T-helper 17 cell (primary cell): ENCODE measurements at regions not wholly inside any gene's neighbourhood (a gene's known extent, or its start where the extent isn't known, plus 50 kb on each side); places are given as distances from the start of the nearest gene placed in this dataset.

ENCODE experiments used
- ATAC-seq: fragments of 150-1000 bp; cut with Tn5 transposase; 2 replicates; pipeline ENCODE4 v1.10.0; 2021; ENCODE audit warnings: mild to moderate bottlenecking, moderate library complexity
- DNase-seq, 3 donors: peaks; one replicate each; pipeline versions ENCODE4 v3.0.0 to v3.0.0-alpha.2; 2020 to 2021
- H3K9me3 ChIP-seq: one replicate; pipeline ENCODE4 v1.7.0; 2013; ENCODE audit warnings: low read length, mild to moderate bottlenecking; ENCODE audit not compliant: control insufficient read depth, poor library complexity, severe bottlenecking
- H3K27ac Mint-ChIP-seq: one replicate; pipeline ENCODE4 v1.8.0; 2022; ENCODE audit warnings: mild to moderate bottlenecking, moderate library complexity, mixed read lengths
- H3K27me3 Mint-ChIP-seq: one replicate; pipeline ENCODE4 v1.8.0; 2022; ENCODE audit warnings: mixed read lengths
- H3K36me3 Mint-ChIP-seq: one replicate; pipeline ENCODE4 v1.8.0; 2022; ENCODE audit warnings: low read depth, mixed read lengths
- H3K4me1 Mint-ChIP-seq: one replicate; pipeline ENCODE4 v1.8.0; 2022; ENCODE audit warnings: mild to moderate bottlenecking, mixed read lengths
- H3K4me3 Mint-ChIP-seq: one replicate; pipeline ENCODE4 v1.8.0; 2022; ENCODE audit warnings: mild to moderate bottlenecking, moderate library complexity, mixed read lengths

GRCh38 chr9:11805969-11806368 lies 887.2 kb upstream of the TYRP1 start:
- H3K27ac Mint-ChIP-seq: no peak overlapping the region
- H3K4me3 Mint-ChIP-seq: no peak overlapping the region
- no peak for ATAC-seq
- no peaks in the 10 kb centered on the region for H3K27me3 Mint-ChIP-seq
- H3K4me1 Mint-ChIP-seq: no peaks in the 10 kb centered on the region
- DNase-seq: no peak
- H3K9me3 ChIP-seq: no peaks in the 10 kb centered on the region
- H3K36me3 Mint-ChIP-seq: no peaks in the 10 kb centered on the region

DNA sequence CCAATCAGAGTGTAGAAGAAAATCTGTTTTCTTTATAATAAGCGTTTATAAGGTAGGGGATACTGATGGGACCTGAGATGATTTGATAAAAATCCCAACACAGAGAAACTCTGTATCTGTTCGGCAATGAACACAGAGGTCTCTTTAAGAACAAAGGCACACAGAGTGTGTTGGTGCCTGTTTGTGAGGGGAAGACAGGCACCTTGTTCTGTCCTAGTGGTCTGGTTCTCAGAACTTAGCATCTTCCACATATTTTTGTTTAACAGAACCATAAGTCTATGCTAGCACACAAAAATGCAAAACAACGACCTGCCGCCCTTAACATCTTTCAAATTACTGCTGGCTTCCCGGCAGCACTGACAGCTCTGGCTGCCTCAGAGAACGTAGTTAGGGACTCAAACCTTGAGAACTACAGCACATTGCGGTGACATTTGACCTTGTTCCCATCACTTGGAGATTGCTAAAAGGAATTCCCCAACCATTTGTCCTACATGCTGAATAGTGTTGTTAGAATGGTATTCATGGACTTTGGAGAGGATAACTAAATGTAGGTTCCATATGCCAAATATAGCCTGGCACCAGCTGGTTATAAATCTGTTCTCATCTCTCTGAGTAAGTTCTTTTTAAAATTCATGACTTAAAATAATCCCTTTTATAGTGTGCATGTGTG lies 871.7 kb upstream of the TYRP1 start:
- H3K4me1 Mint-ChIP-seq: no peaks in the 10 kb centered on the region
- H3K27me3 Mint-ChIP-seq: no peaks in the 10 kb centered on the region
- ATAC-seq: no peak
- DNase-seq: no peak
- no peaks in the 10 kb centered on the region for H3K36me3 Mint-ChIP-seq
- no peaks in the 10 kb centered on the region for H3K9me3 ChIP-seq
- no peak overlapping the region for H3K27ac Mint-ChIP-seq
- H3K4me3 Mint-ChIP-seq: no peak overlapping the region

- no peaks in the 10 kb centered on the region for H3K36me3 Mint-ChIP-seq
- no peaks in the 10 kb centered on the region for H3K9me3 ChIP-seq
- DNase-seq: no peak
- H3K4me3 Mint-ChIP-seq: no peak overlapping the region
- ATAC-seq: no peak
- no peaks in the 10 kb centered on the region for H3K27me3 Mint-ChIP-seq
- H3K27ac Mint-ChIP-seq: no peak overlapping the region
- no peaks in the 10 kb centered on the region for H3K4me1 Mint-ChIP-seq
These were observed 865.0 kb upstream of the TYRP1 start for GRCh38 chr9:11828201-11828600.

DNA sequence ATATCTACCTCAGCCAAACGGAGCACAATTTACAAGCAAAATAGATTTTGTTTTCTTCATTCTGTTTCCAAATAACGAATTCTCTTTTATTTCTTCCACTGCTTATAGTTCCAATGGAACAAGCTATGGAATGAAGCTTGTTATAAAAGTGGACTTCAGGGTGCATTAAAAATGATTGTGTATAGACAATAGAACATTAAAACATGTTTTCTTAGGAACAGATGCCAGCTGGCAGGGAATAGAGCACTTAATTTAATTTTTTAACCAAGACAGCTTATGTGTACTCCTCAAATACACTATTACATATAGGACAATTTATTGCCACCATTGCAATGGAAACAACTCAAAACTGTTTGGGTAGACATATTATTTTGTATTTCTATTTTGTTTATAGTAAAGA lies 860.1 kb upstream of the TYRP1 start:
- Mint-ChIP-seq H3K27me3 (no peaks in the 10 kb centered on the region), H3K36me3 (no peaks in the 10 kb centered on the region), H3K4me1 (no peaks in the 10 kb centered on the region), H3K4me3 (no peak overlapping the region), H3K27ac (no peak overlapping the region)
- H3K9me3 ChIP-seq: no peaks in the 10 kb centered on the region
- no peak for ATAC-seq
- no peak for DNase-seq

- Mint-ChIP-seq H3K27me3 (no peaks in the 10 kb centered on the region), H3K27ac (no peak overlapping the region), H3K4me1 (no peaks in the 10 kb centered on the region), H3K36me3 (no peaks in the 10 kb centered on the region), H3K4me3 (no peak overlapping the region)
- no peak for ATAC-seq
- no peak for DNase-seq
- no peaks in the 10 kb centered on the region for H3K9me3 ChIP-seq
These were observed 824.4 kb upstream of the TYRP1 start for GRCh38 chr9:11868795-11869194.

DNA sequence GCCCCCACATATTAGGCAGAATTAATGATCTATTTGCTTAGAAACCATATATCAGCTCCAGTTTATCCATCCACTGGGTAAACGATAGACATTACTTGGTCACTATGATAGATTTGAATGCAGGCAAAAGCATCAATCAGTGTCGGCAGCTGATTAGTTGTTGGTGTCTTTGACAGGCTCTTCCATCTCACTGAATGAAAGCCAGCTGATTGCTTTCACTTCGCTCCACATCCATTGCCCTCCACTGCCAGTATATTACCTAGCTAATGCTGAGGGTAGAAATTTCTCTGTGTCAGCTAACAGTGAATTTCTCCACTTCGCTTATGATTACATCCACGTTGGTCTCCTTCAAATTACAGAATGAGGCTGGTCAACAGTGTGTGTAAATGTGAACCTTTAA lies 821.3 kb upstream of the TYRP1 start:
- Mint-ChIP-seq H3K4me3 (no peak overlapping the region), H3K36me3 (no peaks in the 10 kb centered on the region), H3K4me1 (no peaks in the 10 kb centered on the region), H3K27me3 (no peaks in the 10 kb centered on the region), H3K27ac (no peak overlapping the region)
- no peak for ATAC-seq
- H3K9me3 ChIP-seq: no peaks in the 10 kb centered on the region
- DNase-seq: no peak

DNA sequence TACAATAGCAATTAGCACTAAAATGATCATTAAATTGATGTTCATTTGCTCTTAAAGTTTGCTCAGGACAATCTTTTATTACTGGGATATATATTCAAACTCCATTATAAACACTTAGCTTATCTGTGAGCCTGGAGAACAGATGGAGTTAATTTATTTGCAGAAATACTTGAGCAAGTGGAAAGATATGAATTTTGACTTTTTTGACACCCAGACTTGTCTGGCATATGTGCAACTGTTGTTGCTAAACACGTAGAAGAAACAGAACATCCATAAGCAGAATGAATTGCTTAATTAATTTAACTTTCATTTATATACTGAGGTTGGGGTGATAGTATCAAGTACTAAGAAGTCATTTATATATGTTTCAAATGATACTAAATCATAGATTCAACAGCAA lies 820.7 kb upstream of the TYRP1 start:
- H3K4me1 Mint-ChIP-seq: no peaks in the 10 kb centered on the region
- H3K27me3 Mint-ChIP-seq: no peaks in the 10 kb centered on the region
- ATAC-seq (no peak), DNase-seq (no peak)
- no peak overlapping the region for H3K4me3 Mint-ChIP-seq
- no peaks in the 10 kb centered on the region for H3K36me3 Mint-ChIP-seq
- no peaks in the 10 kb centered on the region for H3K9me3 ChIP-seq
- no peak overlapping the region for H3K27ac Mint-ChIP-seq

- no peak overlapping the region for H3K4me3 Mint-ChIP-seq
These were observed 818.8 kb upstream of the TYRP1 start for GRCh38 chr9:11874414-11874813.

GRCh38 chr9:11892401-11892800 lies 800.8 kb upstream of the TYRP1 start:
- ATAC-seq: no peak

More at GRCh38 chr9:11874414-11874813, 818.8 kb upstream of the TYRP1 start:
- H3K9me3 ChIP-seq: no peaks in the 10 kb centered on the region
- Mint-ChIP-seq H3K27ac (no peak overlapping the region), H3K36me3 (no peaks in the 10 kb centered on the region), H3K27me3 (no peaks in the 10 kb centered on the region), H3K4me1 (no peaks in the 10 kb centered on the region)
- DNase-seq (no peak), ATAC-seq (no peak)

DNA sequence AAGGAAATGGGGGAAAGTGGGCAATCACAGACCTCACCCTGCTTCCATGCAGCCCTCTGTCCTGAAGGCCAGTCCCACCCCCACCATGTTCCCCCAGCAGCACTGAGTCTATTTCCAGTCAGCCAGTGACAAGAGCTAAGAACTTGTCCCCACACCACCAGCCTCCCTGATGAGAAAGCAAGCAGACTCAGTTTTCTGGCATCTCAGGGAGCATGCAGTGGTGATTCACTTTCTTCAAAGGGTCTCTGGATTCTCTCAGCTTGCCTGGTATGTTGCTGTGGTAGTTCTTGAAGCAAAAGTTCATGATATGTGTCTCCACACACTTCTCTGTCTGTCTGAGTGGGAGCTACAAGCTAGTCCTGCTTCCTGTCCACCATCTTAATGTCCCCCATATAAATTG lies 799.9 kb upstream of the TYRP1 start:
- H3K9me3 ChIP-seq: peaks cover 2% of the 10 kb centered on the region
- H3K36me3 Mint-ChIP-seq: no peaks in the 10 kb centered on the region
- no peak for DNase-seq
- no peaks in the 10 kb centered on the region for H3K27me3 Mint-ChIP-seq
- no peak overlapping the region for H3K4me3 Mint-ChIP-seq
- ATAC-seq: no peak
- H3K27ac Mint-ChIP-seq: no peak overlapping the region
- H3K4me1 Mint-ChIP-seq: no peaks in the 10 kb centered on the region

More at GRCh38 chr9:11892401-11892800, 800.8 kb upstream of the TYRP1 start:
- no peaks in the 10 kb centered on the region for H3K4me1 Mint-ChIP-seq
- no peaks in the 10 kb centered on the region for H3K36me3 Mint-ChIP-seq
- H3K4me3 Mint-ChIP-seq: no peak overlapping the region
- no peak overlapping the region for H3K27ac Mint-ChIP-seq
- no peak for DNase-seq
- no peaks in the 10 kb centered on the region for H3K27me3 Mint-ChIP-seq
- H3K9me3 ChIP-seq: peaks cover 2% of the 10 kb centered on the region

- H3K9me3 ChIP-seq: peaks cover 2% of the 10 kb centered on the region
- ATAC-seq (no peak), DNase-seq (no peak)
- H3K4me1 Mint-ChIP-seq: no peaks in the 10 kb centered on the region
- no peak overlapping the region for H3K27ac Mint-ChIP-seq
- H3K36me3 Mint-ChIP-seq: no peaks in the 10 kb centered on the region
- no peaks in the 10 kb centered on the region for H3K27me3 Mint-ChIP-seq
- H3K4me3 Mint-ChIP-seq: no peak overlapping the region
These were observed 799.0 kb upstream of the TYRP1 start for GRCh38 chr9:11894136-11894535.

DNA sequence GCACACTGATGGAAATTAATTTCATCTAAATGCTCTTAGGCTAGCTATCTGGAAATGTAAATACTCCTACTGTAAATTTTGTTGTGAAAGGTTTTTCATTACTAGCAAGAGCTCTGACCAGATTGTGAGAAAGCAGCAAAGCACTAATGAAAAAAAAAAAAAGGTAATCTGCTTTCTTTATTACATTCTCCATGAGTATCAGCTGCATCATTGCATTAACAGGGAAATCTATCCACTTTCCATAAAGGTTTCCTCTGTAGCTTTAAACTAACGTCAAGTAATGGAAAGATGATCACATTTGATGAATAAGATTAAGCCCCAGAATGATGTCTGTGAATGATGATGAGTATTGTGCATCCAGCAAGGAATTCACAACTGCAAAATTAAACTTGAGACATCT lies 790.6 kb upstream of the TYRP1 start:
- Mint-ChIP-seq H3K27me3 (no peaks in the 10 kb centered on the region), H3K36me3 (no peaks in the 10 kb centered on the region), H3K4me1 (no peaks in the 10 kb centered on the region), H3K27ac (no peak overlapping the region), H3K4me3 (no peak overlapping the region)
- no peak for DNase-seq
- ATAC-seq: no peak
- H3K9me3 ChIP-seq: no peaks in the 10 kb centered on the region

- no peaks in the 10 kb centered on the region for H3K27me3 Mint-ChIP-seq
These were observed 777.5 kb upstream of the TYRP1 start for GRCh38 chr9:11915699-11916098.

DNA sequence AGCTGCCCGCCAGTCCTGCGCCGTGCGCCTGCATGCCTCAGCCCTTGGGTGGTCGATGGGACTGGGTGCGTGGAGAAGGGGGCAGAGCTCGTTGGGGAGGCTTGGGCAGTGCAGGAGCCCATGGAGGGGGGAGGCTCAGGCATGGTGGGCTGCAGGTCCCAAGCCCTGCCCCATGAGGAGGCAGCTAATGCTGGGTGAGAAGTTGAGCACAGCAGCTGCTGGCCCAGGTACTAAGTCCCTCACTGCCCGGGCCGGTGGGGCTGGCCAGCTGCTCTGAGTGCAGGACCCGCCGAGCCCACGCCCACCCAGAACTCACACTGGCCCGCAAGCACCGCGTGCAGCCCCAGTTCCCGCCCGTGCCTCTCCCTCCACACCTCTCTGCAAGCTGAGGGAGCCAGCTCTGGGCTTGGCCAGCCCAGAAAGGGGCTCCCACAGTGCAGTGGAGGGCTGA lies 764.3 kb upstream of the TYRP1 start:
- DNase-seq (no peak), ATAC-seq (no peak)
- no peak overlapping the region for H3K27ac Mint-ChIP-seq
- no peaks in the 10 kb centered on the region for H3K9me3 ChIP-seq
- H3K4me1 Mint-ChIP-seq: no peaks in the 10 kb centered on the region
- no peaks in the 10 kb centered on the region for H3K27me3 Mint-ChIP-seq
- no peak overlapping the region for H3K4me3 Mint-ChIP-seq
- H3K36me3 Mint-ChIP-seq: no peaks in the 10 kb centered on the region

More at GRCh38 chr9:11915699-11916098, 777.5 kb upstream of the TYRP1 start:
- ATAC-seq (no peak), DNase-seq (no peak)
- H3K4me3 Mint-ChIP-seq: no peak overlapping the region
- no peaks in the 10 kb centered on the region for H3K4me1 Mint-ChIP-seq
- H3K27ac Mint-ChIP-seq: no peak overlapping the region
- H3K36me3 Mint-ChIP-seq: no peaks in the 10 kb centered on the region
- H3K9me3 ChIP-seq: no peaks in the 10 kb centered on the region
